Neural progenitor cell (in vitro differentiated cells): ENCODE measurements at regions not wholly inside any gene's neighbourhood (a gene's known extent, or its start where the extent isn't known, plus 50 kb on each side); places are given as distances from the start of the nearest gene placed in this dataset.

Experiments used
- EZH2 ChIP-seq: fragments of 200-600 bp; sonication (generic); IDR thresholded peaks from 2 replicates; pipeline ENCODE4 v1.6.1; 2017; ENCODE audit warnings: antibody characterized with exemption, mild to moderate bottlenecking, moderate library complexity
- EZH2phosphoT487 ChIP-seq: fragments of 200-600 bp; sonication (generic); IDR thresholded peaks from 2 replicates; pipeline ENCODE4 v1.6.1; 2017; ENCODE audit warnings: antibody characterized with exemption
- TF ChIP-seq, protein P1 (sequence below): fragments of 200-600 bp; sonication (generic); IDR thresholded peaks from 2 replicates; pipeline ENCODE4 v1.5.1; 2017; ENCODE audit warnings: antibody characterized with exemption, mild to moderate bottlenecking

GRCh38 chr14:42323426-42323825 is 716.8 kb downstream of the LRFN5 start:
- TF ChIP-seq, protein P1, sequence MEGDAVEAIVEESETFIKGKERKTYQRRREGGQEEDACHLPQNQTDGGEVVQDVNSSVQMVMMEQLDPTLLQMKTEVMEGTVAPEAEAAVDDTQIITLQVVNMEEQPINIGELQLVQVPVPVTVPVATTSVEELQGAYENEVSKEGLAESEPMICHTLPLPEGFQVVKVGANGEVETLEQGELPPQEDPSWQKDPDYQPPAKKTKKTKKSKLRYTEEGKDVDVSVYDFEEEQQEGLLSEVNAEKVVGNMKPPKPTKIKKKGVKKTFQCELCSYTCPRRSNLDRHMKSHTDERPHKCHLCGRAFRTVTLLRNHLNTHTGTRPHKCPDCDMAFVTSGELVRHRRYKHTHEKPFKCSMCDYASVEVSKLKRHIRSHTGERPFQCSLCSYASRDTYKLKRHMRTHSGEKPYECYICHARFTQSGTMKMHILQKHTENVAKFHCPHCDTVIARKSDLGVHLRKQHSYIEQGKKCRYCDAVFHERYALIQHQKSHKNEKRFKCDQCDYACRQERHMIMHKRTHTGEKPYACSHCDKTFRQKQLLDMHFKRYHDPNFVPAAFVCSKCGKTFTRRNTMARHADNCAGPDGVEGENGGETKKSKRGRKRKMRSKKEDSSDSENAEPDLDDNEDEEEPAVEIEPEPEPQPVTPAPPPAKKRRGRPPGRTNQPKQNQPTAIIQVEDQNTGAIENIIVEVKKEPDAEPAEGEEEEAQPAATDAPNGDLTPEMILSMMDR, result no peak
- TF ChIP-seq EZH2 (no peak), EZH2phosphoT487 (no peak)
